T-helper 1 cell (primary cell): ENCODE measurements at regions not wholly inside any gene's neighbourhood (a gene's known extent, or its start where the extent isn't known, plus 50 kb on each side); places are given as distances from the start of the nearest gene placed in this dataset.
A peak's percentile ranks its signal among the peaks of the same experiment; 100 is the strongest.

Source experiments
- DNase-seq, 5 donors: peaks; one replicate each; pipeline ENCODE4 v3.0.0-alpha.2; 2012 to 2020

DNA sequence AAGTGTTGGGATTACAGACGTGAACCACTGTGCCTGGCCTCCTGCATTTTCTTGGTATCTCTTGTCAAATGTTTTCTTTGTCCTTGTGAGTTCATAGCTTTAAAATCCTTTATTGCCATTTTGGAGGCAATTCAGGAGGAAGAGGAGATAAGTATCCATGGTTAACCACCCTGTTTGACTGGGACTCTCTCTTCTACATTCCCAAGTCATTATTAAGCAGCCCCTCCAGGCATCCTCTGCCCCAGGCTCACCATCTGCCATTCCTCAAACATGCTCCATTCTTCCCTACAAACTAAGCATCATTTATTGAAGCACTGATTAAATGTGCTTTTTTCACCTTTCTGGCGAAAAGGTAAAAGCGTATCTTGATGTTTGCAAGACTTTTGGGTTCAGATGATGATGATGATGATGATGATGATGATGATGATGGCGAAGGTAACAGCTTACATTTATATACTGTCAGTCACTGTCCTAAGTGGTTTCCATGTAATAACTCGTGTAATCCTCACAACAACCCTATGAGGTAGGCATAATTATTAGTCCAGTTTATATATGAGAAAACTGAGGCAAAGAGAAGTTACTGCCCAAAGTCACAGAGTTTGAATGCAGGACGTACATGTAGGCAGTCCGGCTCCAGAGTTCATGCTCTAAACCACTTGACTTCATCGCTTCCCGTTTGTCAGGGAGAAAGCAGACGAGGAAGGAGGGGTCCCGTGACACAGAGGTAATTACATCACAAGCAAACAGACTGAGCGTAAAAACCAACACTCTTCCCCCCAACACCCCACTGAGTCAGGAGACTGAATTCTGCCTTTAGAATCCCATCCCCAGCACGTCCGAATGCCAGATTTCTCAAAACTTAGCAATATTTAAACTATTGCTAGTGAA, 69.7 kb upstream of the ACKR3 start:
- no peak for DNase-seq

DNA sequence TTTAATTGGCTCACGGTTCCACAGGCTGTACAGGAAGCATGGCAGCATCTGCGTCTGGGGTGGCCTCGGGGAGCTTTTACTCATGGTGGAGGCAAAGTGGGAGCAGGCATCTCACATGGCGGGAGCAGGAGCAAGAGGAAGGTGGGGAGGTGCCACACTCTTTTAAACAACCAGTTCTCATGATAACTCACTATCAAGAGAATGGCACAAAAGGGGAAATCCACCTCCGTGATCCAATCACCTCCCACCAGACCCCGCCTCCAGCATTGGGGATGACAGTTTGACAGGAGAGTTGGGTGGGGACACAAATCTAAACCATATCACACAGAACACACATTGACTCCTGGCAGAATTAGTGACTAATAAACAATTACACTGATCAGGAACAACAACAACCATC, 68.6 kb upstream of the ACKR3 start:
- no peak for DNase-seq

DNA sequence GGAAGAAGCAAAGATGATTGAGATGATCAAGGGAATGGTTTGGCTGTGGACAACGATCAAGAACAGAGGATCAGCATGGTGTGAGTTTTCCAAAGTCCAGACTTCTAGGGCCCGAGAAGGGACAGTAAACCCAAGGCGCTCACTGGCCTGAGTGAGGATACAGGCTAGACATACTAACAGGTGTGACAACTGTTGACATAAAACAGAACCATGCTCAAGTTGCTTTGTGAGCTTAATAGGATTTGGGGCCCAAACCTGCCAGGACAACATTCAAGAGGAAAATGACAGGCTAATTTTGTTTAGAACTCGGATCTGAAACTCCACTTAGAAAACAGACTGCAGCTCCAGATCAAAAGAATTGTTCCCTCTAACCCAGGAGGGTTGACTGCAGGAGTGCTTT, 68.1 kb upstream of the ACKR3 start:
- DNase-seq = no peak

DNA sequence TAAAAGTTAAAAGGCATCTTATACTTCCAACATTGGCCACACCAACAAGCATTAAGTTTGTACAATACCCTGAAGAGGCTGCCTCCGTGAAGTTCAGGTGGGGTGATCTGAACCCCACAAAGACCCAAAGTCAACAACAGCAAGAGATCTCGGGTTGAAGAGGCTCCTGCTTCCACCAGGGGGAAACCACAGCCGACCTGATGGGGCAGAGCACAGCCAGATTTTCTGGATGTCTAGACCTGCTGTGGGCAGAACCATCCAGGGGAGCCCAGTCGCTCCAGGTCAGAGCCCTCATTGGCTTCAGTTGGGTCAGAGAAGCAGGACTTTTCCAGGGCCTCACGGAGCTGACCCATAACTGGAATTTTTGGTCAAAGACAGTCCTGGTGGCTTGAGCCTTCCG, 66.5 kb upstream of the ACKR3 start:
- peak in 1 of 5 donors; percentile 4 for DNase-seq

DNA sequence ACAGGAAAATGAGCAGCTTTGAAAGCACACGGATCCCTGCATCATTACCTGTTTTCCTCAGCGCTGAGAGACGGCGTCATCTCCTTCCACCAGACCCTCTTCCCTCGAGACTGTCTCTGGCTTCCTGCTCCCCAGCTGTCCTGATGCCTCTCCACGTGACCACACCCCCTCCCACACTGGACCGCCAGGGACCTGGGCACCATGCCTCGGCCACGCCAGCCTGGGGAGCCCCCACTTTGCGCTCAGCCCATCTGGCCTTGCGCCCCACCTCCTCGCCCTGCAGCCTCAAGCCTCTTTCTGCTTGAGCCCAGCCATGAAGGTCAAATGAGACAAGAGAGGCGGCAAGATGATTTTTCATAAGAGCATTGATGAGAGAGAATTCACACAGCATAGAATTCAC, 66.0 kb upstream of the ACKR3 start:
- no peak for DNase-seq

DNA sequence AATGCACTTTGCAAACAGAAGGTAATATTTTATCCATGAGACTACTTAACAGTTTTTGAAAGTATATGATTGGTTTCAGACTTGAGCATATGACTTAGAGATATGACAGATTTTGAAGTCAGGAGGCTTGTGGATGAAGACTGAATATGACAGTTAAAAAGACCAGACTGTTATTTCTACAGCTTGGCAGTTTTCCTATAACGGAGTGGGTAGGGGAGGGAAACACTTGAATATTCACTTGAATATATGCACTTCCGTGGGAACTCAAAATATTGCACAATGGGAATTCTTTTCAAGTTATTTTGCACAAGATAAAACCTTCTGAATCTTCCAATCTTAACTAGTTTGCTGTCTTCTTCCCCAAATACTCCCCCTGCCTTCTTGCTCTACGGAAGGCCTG, 64.6 kb upstream of the ACKR3 start:
- DNase-seq = no peak

DNA sequence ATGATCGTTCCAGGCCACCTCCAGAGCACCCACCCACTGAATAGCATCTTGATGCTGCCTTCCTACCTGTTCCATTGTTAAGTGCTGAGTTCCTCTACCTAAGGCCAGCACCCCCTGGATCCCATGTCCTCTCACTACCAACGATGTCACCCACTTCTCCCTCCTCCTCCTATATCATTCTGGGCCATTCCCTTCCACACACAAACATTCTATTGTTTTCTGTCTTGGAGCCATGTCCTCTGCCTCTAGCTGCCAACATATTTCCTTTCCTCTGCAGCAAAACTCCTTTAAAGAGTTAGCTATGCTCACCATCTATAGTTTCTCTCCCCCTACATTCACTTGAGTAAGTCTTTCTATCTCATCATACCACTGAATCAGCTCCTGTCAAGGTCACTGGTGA, 64.0 kb upstream of the ACKR3 start:
- no peak for DNase-seq

DNA sequence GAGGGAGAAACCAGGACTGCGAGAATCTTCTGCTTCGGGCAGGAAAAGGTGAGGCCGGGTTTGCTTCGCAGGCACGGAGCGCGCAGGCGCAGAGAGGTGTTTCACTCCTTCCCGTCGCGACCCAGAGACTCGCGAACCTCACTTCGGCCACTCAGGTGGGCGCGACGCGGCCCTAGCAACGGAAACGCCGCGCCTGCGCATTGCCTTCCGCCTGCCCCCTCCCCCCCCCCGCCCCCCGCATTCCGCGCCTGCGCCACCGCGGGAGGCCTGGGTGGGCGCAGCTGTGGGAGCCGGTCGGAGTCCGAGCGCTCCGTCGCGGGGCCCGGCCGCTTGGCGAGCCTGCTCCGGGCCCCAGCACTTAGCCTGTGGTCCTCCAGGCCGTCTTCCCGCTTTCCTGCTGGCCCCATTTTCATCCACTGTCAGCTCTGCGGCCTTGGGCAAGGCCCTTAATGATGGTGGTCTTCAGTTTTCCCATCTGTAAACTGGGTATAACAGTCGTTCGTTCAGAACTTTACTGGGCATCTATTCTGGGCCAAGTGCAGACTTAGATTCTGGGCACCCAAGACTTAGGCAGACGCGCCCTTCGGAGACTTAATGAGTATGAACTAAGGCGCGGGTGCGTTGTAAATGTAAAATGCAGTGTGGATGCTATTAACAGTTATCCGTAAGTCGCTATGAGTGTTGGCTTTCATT, 62.1 kb upstream of the ACKR3 start:
- peak in 3 of 5 donors; percentile 25 to 36 (median 31) for DNase-seq

DNA sequence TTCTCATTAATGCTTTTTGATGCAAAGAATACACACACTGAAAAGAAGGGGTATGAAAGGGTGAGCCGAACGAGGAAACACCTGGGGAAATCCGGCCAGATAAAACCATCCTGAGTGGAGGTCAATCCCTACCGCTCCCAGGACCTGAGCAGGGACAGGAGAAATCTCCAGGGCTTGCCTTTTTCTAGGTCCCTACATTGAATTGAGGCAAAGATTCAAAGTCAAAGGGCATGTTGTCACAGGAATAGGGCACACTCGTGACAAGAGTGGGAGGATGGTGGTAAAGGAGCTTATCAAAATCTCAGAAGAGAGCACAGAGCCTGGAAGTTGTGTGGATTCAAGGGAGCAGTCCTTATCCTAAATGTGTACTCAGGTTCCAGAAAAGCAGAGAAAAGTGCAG, 61.2 kb upstream of the ACKR3 start:
- no peak for DNase-seq

DNA sequence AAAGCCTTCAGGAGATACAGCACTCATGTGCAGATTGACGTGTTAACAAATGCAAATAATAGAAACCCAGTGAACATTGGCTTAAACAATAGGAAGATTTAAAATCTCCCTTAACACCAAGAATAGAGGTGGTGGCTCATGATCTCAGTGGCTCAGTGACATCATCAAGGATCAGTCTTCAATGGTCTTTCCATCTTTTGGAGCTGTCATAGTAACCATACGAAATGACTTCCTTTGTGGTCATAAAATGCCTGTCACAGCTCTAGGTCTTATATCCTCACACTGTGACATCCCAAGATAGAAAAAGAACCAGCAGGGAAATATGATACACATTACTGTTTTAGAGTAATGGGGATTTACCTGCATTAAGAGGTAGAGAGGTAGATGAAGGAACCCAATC, 59.6 kb upstream of the ACKR3 start:
- DNase-seq = no peak

DNA sequence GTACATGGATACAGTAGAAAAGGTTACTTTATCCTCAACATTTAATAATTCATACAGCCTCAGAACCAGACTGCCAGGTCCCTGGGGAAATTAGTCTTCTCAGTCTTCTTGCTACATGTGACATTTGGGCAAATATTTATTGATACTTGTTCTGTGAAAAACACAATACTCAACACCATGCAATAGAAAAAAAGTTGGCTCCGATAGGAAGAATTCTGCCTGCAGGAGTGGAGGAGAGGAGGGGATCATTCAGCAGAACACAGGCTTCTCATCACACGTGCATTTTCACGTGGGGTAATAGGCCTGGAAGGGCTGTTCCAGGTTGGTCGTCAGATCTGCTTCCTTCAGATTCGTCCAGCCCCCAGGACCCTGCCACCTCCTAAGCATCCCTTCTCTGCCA, 58.4 kb upstream of the ACKR3 start:
- no peak for DNase-seq

DNA sequence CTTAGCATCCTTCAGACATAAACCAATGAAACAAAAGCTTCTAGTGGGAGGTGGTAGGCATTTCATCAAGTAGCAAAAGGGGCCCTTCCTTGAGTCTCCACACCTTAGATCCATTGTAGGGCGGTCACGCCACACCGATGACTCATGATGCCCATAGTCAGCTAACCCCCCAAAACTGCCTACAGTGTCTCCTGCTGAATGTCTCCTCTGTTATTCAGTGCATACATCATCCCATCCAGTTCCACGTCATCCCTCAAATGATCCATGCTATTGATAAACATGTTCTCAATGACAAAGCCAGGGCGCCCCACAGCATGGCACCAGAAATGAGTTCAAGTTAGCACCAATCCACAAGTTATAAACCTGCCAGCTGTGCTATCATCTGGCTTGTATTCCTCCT, 57.4 kb upstream of the ACKR3 start:
- no peak for DNase-seq

DNA sequence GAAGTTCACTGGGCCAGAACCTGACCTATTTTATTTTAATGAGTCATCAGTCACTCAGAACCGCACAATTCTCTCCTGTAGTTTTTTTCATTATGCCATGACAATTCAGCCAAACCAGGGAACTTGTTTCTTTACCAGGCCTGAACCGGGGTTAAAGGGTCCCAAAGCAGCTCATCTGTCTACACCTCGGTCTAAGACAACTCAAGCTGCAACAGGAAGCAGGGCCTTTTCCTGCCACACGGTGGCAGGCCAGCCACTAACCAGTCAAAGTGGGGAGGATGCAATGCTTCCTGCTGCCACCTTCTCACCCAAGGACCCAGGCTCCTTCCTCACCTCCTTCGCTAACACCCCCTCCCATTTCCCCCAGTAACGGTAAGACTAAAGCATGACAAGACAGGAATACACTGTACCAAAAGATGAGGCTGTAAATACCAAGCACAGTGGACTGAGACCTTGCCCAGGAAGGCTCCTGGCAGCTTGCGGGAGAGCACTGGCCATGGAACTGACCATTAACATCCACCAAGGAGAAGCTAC, 56.7 kb upstream of the ACKR3 start:
- peak; percentile 31 to 60 (median 51) for DNase-seq

DNA sequence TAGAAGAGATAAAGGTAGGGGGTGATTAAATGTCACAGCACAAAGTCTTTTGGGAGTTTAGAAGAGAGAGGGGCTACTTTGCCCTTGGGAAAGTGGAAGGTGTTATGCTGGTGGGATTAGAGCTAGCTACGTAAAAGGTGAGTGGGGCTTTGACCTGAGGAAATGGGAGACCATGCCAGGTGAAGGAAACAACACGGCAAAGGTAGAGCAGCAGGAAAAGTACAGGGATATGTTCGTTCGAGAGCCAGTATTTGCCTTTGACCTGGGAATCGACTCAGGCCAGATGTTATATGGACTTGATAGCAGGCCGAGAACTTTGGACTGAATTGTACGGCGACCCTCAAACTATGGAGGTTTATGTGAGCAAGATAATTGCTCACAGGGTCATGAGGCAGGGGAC, 55.7 kb upstream of the ACKR3 start:
- DNase-seq = no peak

DNA sequence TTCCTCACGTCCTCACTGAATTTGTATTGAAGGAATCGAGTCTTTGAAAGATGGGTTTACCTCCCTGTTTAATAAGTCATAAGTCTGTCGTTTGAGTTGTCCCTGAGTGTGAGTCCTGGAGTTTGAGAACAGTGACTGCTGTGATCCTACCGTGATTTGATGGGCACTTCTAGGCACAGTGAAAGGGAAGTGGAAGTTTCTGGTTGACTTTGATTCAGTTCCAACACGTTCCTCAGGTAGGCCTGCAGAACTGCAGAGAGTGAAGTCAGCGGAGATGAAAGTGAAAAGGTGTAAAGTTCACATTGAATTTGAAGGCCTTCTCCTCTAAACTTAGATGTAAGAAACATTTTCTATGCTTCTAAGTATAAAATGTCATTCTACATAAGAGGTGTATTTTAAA, 52.9 kb upstream of the ACKR3 start:
- no peak for DNase-seq

DNA sequence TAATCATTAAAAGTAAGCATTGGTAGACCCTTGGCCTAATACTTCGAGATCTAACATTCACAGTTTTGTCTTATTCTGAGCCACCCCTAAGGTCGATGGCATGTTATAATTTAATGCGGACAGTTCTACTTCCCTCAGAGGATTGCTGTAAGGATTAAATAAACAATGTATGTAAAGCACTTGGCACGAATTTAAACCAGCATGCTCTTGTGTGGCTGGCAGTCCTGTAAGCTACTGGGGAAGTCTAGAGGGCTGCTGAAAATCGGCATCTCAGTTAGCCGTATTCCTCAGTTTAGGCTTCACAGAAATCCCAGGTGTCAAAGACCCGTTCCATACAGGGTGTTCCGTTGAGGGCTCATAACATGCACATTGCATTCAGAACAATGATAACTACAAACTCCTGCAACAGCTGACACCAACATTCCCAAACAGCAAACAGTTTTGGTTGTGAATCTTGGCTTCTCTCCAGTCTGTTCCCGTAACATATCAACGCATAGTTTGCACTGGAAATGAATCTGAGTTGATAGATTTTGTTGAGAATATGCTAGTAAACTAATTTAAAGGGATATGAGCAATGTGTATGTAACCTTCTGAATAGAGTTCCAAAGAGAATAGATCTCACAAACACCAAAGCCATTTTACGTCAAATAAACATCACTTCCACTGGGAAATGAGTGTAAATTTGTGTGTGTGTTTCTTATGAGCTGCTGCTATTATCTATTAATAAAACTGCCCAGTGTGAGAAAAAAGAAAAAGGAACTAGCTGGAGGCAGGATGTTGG, 52.2 kb upstream of the ACKR3 start:
- no peak for DNase-seq
